Heart left ventricle (tissue), 13 donors: ENCODE measurements at regions not wholly inside any gene's neighbourhood (a gene's known extent, or its start where the extent isn't known, plus 50 kb on each side); places are given as distances from the start of the nearest gene placed in this dataset.

ENCODE experiments used
- POLR2A ChIP-seq, 2 donors: fragments of 450-650 bp; IDR thresholded peaks; one replicate each; pipeline ENCODE4 v1.6.1; 2017; ENCODE audit warnings: antibody characterized with exemption in 2 of 2, mild to moderate bottlenecking in 2 of 2, moderate library complexity in 2 of 2
- TF ChIP-seq, protein P1 (sequence below), 12 donors: fragments of 200-600 bp; sonication (generic) in 4 of 12; IDR thresholded peaks; one replicate each; pipeline versions ENCODE4 v1.5.0 to v1.8.0; 2018 to 2022; ENCODE audit warnings: antibody characterized with exemption in 12 of 12, mild to moderate bottlenecking in 5 of 12
- donor health status: ischemic (EF 13 %, LVEDD 7.1; RV severe dilation, severe dysfunction).
- donor health status: DM: no; HTN: yes; CAD: no.
- donor health status: DM: no; HTN: no; CAD: no.
- donor health status: ischemic (EF 25% LVEDD 6.9; RV normal size, moderate dysfunction).
- donor health status: ischemic (EF 25% LVEDD 5.7; RV mildly dilated, moderate dysfunction).
- donor health status: ischemic (EF 35%, LVEDD 5.7; RV mildly dilated, moderate dysfunction).
- donor health status: nonischemic (EF 11% LVEDD 7.7; RV severe dilation, severe dysfunction).
- donor health status: DM: yes; HTN: yes; CAD: no.
- donor health status: PGD.
- donor health status: ischemic (EF 29% LVEDD 5.4; RV normal size, mild dysfunction).
- donor health status: nonischemic (EF 23%, LVEDD 6.1; RV moderate dilation, normal function).

DNA sequence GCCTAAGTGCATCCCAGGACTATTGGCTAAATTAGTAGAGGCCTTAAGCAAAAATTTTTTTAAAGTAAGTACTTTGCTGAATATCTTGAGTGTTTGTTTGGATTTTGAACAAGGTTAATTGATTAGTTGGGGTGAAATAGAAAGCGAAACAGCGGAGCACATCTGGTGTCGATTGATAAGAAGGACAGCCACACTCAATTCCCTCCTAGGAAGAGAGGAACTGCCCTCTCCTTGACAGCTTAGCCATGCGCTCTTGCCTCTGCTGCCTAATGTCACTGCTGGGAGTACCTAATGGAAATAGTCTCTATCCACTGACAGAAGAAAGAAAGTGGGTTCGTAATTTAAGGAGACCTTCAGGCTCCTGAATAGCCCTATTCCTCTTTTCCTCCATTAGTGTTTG is 943.6 kb downstream of the DIPK2A start:
- TF ChIP-seq, protein P1, sequence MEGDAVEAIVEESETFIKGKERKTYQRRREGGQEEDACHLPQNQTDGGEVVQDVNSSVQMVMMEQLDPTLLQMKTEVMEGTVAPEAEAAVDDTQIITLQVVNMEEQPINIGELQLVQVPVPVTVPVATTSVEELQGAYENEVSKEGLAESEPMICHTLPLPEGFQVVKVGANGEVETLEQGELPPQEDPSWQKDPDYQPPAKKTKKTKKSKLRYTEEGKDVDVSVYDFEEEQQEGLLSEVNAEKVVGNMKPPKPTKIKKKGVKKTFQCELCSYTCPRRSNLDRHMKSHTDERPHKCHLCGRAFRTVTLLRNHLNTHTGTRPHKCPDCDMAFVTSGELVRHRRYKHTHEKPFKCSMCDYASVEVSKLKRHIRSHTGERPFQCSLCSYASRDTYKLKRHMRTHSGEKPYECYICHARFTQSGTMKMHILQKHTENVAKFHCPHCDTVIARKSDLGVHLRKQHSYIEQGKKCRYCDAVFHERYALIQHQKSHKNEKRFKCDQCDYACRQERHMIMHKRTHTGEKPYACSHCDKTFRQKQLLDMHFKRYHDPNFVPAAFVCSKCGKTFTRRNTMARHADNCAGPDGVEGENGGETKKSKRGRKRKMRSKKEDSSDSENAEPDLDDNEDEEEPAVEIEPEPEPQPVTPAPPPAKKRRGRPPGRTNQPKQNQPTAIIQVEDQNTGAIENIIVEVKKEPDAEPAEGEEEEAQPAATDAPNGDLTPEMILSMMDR (IDR thresholded peaks at IDR 0.05) = no peak
- TF ChIP-seq POLR2A (IDR thresholded peaks at IDR 0.05) = no peak
